RWPE2 (cell line): ENCODE measurements at regions not wholly inside any gene's neighbourhood (a gene's known extent, or its start where the extent isn't known, plus 50 kb on each side); places are given as distances from the start of the nearest gene placed in this dataset.

ENCODE experiments used
- ATAC-seq: fragments of 200-7000 bp; cut with Tn5 transposase; 3 replicates; pipeline ENCODE4 v1.9.1; 2021; ENCODE audit warnings: low read depth
- DNase-seq: peaks from one replicate; pipeline ENCODE4 v3.0.0-alpha.2; 2020; ENCODE audit warnings: low spot score
- H3K27ac ChIP-seq: fragments of 450-650 bp; 2 replicates; pipeline ENCODE4 v1.5.1; 2017; ENCODE audit warnings: mild to moderate bottlenecking; ENCODE audit not compliant: poor library complexity, severe bottlenecking
- H3K27me3 ChIP-seq: fragments of 250-450 bp; sonication (Bioruptor Pico); 2 replicates; pipeline ENCODE4 v1.5.1; 2021; ENCODE audit warnings: mild to moderate bottlenecking, moderate library complexity; ENCODE audit not compliant: insufficient read depth, poor library complexity, severe bottlenecking
- H3K36me3 ChIP-seq: fragments of 250-450 bp; sonication (Bioruptor Pico); 2 replicates; pipeline ENCODE4 v1.5.1; 2020; ENCODE audit warnings: low read depth, mild to moderate bottlenecking, moderate library complexity
- H3K4me1 ChIP-seq: fragments of 250-450 bp; sonication (Bioruptor Pico); 2 replicates; pipeline ENCODE4 v1.5.1; 2021; ENCODE audit warnings: mild to moderate bottlenecking, moderate library complexity; ENCODE audit not compliant: insufficient read depth, poor library complexity, severe bottlenecking
- H3K4me3 ChIP-seq: fragments of 250-450 bp; sonication (Bioruptor Pico); 2 replicates; pipeline ENCODE4 v1.5.1; 2021; ENCODE audit warnings: mild to moderate bottlenecking, moderate library complexity; ENCODE audit not compliant: severe bottlenecking
- H3K9me3 ChIP-seq: fragments of 250-450 bp; sonication (Bioruptor Pico); 2 replicates; pipeline ENCODE4 v1.5.1; 2021; ENCODE audit warnings: mild to moderate bottlenecking, moderate library complexity; ENCODE audit not compliant: severe bottlenecking
- CTCF ChIP-seq: fragments of 450-650 bp; IDR thresholded peaks from one replicate; pipeline ENCODE4 v1.5.1; 2017; ENCODE audit warnings: mild to moderate bottlenecking, moderate library complexity; ENCODE audit not compliant: poor library complexity, severe bottlenecking

GRCh38 chr4:10303291-10303690 is 153.9 kb downstream of the ZNF518B start:
- no peak for DNase-seq
- Histone ChIP-seq H3K36me3 (no peaks in the 10 kb centered on the region), H3K4me1 (no peaks in the 10 kb centered on the region), H3K27me3 (no peaks in the 10 kb centered on the region), H3K9me3 (no peaks in the 10 kb centered on the region), H3K4me3 (no peak overlapping the region), H3K27ac (no peak overlapping the region)
- ATAC-seq: no peak
- TF ChIP-seq CTCF: no peak

DNA sequence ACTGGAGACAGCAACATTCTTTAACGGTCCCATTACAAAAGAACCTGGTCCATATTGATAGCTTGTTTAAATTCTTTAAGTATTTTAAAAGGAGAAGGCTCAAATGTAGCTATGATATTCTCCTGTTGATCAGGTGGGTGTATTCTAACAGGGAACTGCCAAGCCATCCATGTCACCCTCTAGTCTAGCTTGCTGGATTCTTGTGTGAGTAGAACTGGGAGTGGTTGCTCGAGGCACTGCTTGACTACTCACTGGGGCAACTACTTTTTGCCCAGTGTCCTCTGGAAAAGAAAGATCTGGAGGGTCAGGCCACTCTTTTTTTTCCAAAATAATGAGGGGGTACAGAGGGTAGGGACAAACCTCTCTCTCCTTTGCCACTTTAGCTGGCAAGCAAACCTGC is 155.1 kb downstream of the ZNF518B start:
- no peaks in the 10 kb centered on the region for H3K9me3 ChIP-seq
- no peaks in the 10 kb centered on the region for H3K27me3 ChIP-seq
- H3K27ac ChIP-seq: no peak overlapping the region
- no peaks in the 10 kb centered on the region for H3K36me3 ChIP-seq
- ATAC-seq (no peak), DNase-seq (no peak)
- TF ChIP-seq CTCF: no peak
- no peaks in the 10 kb centered on the region for H3K4me1 ChIP-seq
- no peak overlapping the region for H3K4me3 ChIP-seq

DNA sequence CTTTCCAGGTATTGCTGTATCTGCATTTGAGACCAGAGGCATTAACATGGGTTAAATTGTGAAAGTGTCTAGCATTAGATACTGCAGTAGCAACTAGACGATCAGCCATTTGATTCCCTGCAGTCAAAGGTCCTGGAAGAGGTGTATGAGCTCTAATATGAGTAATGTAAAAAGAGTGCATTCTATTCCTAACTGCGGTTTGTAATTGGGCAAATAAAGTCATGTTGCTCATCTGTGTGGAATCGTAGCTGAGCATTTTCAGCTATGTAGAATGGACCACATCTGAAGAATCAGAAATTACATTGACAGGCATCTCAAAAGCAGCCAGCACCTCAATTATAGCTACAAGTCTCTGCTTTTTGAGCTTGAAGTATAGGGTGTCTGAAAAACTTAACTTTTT is 157.6 kb downstream of the ZNF518B start:
- Histone ChIP-seq H3K9me3 (no peaks in the 10 kb centered on the region), H3K4me1 (no peaks in the 10 kb centered on the region), H3K36me3 (no peaks in the 10 kb centered on the region), H3K27ac (no peak overlapping the region), H3K4me3 (no peak overlapping the region), H3K27me3 (no peaks in the 10 kb centered on the region)
- ATAC-seq (peak; percentile 52; the same call in 2 of the 3 replicates), DNase-seq (no peak)
- no peak for TF ChIP-seq CTCF

- no peaks in the 10 kb centered on the region for H3K4me1 ChIP-seq
- no peaks in the 10 kb centered on the region for H3K27me3 ChIP-seq
- no peaks in the 10 kb centered on the region for H3K36me3 ChIP-seq
- no peak for ATAC-seq
- no peak overlapping the region for H3K27ac ChIP-seq
- TF ChIP-seq CTCF: no peak
- H3K9me3 ChIP-seq: no peaks in the 10 kb centered on the region
- H3K4me3 ChIP-seq: no peak overlapping the region
- no peak for DNase-seq
Observed at GRCh38 chr4:10298681-10299080, 158.5 kb downstream of the ZNF518B start.

DNA sequence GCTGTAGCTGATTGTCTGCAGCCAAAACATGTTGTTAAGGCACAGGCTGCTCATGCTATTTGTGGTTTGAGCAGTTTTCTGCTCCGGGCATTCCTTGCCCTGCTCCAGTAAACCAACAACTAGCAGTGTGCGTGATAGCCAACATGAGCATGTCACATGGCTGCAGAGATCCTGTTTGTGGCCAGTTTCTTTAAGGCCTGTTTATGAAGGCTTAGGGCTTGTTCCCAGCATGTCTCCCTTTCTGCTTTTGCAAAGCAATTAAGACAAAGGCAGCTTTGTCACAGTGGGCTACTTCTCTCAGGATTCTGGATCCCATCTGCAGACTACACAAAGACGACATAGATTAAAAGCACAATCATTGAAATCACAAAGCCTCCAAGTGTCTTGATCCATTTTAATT is 160.5 kb downstream of the ZNF518B start:
- H3K27ac ChIP-seq: no peak overlapping the region
- ATAC-seq (no peak), DNase-seq (no peak)
- H3K27me3 ChIP-seq: no peaks in the 10 kb centered on the region
- no peaks in the 10 kb centered on the region for H3K9me3 ChIP-seq
- TF ChIP-seq CTCF: no peak
- H3K36me3 ChIP-seq: no peaks in the 10 kb centered on the region
- H3K4me3 ChIP-seq: no peak overlapping the region
- H3K4me1 ChIP-seq: no peaks in the 10 kb centered on the region
